Bronchial epithelial cell (primary cell): ENCODE measurements at regions not wholly inside any gene's neighbourhood (a gene's known extent, or its start where the extent isn't known, plus 50 kb on each side); places are given as distances from the start of the nearest gene placed in this dataset.

Source experiments
- DNase-seq: peaks from one replicate; pipeline ENCODE4 v3.0.0-alpha.2; 2010; ENCODE audit warnings: low read depth
- FAIRE-seq: peaks from 2 replicates; lab custom pipeline; 2011; peaks lifted over from hg19 to GRCh38; lab: Jason Lieb, UNC
- H3K27me3 ChIP-seq: 2 replicates; pipeline ENCODE4 v1.5.1; 2011; ENCODE audit warnings: low read length; ENCODE audit not compliant: control insufficient read depth, insufficient read depth
- H3K36me3 ChIP-seq: 2 replicates; pipeline ENCODE4 v1.5.1; 2011; ENCODE audit warnings: low read length; ENCODE audit not compliant: control insufficient read depth, insufficient read depth
- H3K4me3 ChIP-seq: 2 replicates; pipeline ENCODE4 v1.5.1; 2011; ENCODE audit warnings: mild to moderate bottlenecking, low read depth, low read length, control low read depth
- TF ChIP-seq, protein P1 (sequence below): IDR thresholded peaks from 2 replicates; pipeline ENCODE4 v1.5.1; 2011; ENCODE audit warnings: mild to moderate bottlenecking, moderate library complexity, low read length, control low read depth, inconsistent platforms; ENCODE audit not compliant: insufficient read depth, severe bottlenecking

- no peak for DNase-seq
- no peaks in the 10 kb centered on the region for H3K27me3 ChIP-seq
- FAIRE-seq = no peak
Observed at GRCh38 chr1:199123615-199124014, 484.8 kb downstream of the PTPRC start.

GRCh38 chr1:199124351-199124750 lies 485.5 kb downstream of the PTPRC start:
- FAIRE-seq (no peak), DNase-seq (no peak)
- TF ChIP-seq, protein P1, sequence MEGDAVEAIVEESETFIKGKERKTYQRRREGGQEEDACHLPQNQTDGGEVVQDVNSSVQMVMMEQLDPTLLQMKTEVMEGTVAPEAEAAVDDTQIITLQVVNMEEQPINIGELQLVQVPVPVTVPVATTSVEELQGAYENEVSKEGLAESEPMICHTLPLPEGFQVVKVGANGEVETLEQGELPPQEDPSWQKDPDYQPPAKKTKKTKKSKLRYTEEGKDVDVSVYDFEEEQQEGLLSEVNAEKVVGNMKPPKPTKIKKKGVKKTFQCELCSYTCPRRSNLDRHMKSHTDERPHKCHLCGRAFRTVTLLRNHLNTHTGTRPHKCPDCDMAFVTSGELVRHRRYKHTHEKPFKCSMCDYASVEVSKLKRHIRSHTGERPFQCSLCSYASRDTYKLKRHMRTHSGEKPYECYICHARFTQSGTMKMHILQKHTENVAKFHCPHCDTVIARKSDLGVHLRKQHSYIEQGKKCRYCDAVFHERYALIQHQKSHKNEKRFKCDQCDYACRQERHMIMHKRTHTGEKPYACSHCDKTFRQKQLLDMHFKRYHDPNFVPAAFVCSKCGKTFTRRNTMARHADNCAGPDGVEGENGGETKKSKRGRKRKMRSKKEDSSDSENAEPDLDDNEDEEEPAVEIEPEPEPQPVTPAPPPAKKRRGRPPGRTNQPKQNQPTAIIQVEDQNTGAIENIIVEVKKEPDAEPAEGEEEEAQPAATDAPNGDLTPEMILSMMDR = no peak
- Histone ChIP-seq H3K4me3 (no peak overlapping the region), H3K36me3 (no peaks in the 10 kb centered on the region), H3K27me3 (no peaks in the 10 kb centered on the region)

More at GRCh38 chr1:199123615-199124014, 484.8 kb downstream of the PTPRC start:
- H3K36me3 ChIP-seq = no peaks in the 10 kb centered on the region
- TF ChIP-seq, protein P1 = no peak
- no peak overlapping the region for H3K4me3 ChIP-seq

DNA sequence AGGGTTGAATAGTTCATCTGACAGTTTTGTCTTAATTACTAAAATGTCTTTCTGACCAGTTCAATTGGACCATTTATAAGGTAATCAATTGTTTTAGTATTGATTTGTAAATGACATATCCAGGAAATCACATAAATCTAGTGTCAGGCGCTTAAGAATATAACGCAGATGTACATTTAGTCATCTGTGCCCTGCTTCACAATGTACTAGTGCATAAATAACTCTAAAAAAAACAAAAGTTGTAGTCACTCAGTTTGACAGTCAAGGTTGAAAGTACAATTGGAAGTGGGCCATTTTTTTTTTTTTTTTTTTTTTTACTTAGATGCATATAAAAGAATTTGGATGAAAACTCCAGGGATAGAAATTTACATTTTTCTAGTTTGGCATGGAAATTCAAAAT lies 490.4 kb downstream of the PTPRC start:
- Histone ChIP-seq H3K4me3 (no peak overlapping the region), H3K36me3 (no peaks in the 10 kb centered on the region), H3K27me3 (no peaks in the 10 kb centered on the region)
- FAIRE-seq = no peak
- DNase-seq = no peak
- TF ChIP-seq, protein P1 = no peak

GRCh38 chr1:199132006-199132405 lies 493.2 kb downstream of the PTPRC start:
- TF ChIP-seq, protein P1 = no peak
- DNase-seq (no peak), FAIRE-seq (no peak)
- Histone ChIP-seq H3K4me3 (no peak overlapping the region), H3K36me3 (no peaks in the 10 kb centered on the region), H3K27me3 (no peaks in the 10 kb centered on the region)

GRCh38 chr1:199135901-199136300 lies 497.1 kb downstream of the PTPRC start:
- no peaks in the 10 kb centered on the region for H3K36me3 ChIP-seq
- DNase-seq = no peak
- TF ChIP-seq, protein P1 = no peak
- H3K4me3 ChIP-seq = no peak overlapping the region
- H3K27me3 ChIP-seq = no peaks in the 10 kb centered on the region
- FAIRE-seq = no peak

DNA sequence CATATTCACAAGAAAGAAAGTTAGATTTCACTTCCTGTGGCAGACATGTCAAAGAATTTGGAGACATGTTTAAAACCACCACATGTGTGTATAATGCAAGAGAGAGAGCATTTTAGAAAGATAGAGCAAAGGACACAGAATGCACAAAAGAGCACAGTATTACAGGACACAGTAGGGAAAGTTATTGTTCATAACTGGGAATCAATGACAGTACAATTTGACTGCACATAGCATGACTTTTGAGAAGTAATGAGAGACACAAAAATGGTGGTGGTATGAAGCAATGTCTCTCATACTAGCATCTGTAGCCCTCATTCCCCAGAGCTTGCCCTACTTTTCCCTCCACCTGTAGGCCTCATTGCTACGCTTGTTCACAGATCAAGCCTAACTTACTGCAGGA lies 499.2 kb downstream of the PTPRC start:
- DNase-seq (no peak), FAIRE-seq (no peak)
- no peaks in the 10 kb centered on the region for H3K36me3 ChIP-seq
- TF ChIP-seq, protein P1 = no peak
- no peak overlapping the region for H3K4me3 ChIP-seq
- no peaks in the 10 kb centered on the region for H3K27me3 ChIP-seq
